Fibroblast of skin of right biceps (primary cell): ENCODE measurements at regions not wholly inside any gene's neighbourhood (a gene's known extent, or its start where the extent isn't known, plus 50 kb on each side); places are given as distances from the start of the nearest gene placed in this dataset.
A peak's percentile ranks its signal among the peaks of the same experiment; 100 is the strongest.
"Not testable (repeated sequence)": the region's sequence is repeated elsewhere in the genome, so short reads cannot be mapped to it uniquely, and the experiment has no call there.

Experiments
- DNase-seq: peaks from one replicate; pipeline ENCODE4 v3.0.0-alpha.2; 2013

DNA sequence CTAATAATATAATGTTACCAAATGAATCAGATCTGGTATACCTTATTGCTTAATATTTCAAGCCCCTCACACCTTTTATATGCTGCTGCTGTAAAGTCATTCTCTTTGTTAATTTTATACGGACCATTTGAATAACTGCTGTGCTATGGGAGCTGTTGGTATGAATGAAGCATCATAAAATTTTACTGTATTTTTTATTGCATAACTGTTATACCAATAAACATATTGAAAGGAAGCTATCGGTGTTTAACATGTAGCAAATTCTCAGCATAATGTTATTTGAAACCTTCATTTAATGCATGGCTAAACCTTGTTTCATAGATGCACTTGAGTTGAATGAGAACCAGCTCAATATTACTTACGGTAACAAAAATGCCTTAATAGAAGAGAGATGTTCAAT, 1040.3 kb downstream of the SOCS6 start:
- DNase-seq, result no peak

DNA sequence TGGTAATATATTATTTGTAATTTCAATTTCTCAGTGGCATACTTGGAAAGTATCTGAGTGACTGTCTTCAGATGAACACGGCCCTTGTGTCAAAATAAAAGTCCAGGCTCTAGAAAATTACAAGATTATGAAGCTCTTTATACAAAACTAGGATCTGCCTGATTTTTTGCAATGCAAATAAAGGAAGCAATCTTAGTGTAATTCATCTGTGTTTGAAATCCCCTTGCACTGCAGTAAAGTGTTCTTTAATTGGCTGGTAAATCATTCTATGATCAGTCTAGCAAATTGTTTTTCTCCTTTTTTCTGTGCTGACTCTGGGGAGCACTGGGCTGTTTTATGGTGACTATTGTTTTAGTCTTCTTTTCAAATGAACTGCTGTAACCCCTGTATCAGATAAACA, 1039.0 kb downstream of the SOCS6 start:
- DNase-seq, result no peak

DNA sequence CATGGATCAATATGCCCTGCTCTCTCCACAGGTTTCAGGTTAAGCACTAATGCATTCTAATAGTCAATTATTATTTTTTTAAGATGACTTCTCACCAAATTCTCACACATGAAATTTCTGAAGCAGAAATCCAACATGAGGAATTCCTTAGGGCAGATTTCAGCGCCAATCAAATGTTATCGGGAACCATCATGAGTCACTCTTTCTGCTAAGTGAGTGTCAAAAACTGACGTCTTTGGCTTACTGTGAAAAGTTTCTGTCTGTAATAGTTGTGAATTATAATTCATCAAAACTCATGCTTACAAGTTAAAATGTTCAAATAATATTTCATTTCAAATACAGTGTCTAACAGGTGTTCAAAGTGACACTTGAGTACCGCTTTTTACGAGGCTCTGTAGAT, 1038.6 kb downstream of the SOCS6 start:
- no peak for DNase-seq

GRCh38 chr18:71326826-71327225, 1038.0 kb downstream of the SOCS6 start:
- DNase-seq, result no peak

GRCh38 chr18:71324356-71324755, 1035.5 kb downstream of the SOCS6 start:
- DNase-seq, result no peak

DNA sequence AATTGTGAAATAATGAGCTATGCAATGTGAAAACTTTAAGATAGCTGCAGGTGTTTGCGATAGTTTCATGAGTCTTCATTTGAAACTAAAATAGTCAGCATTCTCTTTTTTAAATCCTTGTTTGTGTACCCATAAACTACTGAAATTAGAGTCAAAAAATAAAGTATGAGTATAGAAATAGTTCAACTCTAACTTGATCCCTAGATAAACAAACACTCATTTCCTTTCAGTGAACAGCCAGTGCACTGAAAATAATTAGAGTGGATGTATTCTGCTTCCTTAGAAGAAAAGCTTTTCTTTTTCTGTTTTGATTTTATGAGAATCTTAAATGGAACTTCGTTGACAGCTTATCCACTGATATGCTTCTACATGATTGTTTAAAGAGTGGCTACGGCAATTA, 1033.4 kb downstream of the SOCS6 start:
- no peak for DNase-seq

DNA sequence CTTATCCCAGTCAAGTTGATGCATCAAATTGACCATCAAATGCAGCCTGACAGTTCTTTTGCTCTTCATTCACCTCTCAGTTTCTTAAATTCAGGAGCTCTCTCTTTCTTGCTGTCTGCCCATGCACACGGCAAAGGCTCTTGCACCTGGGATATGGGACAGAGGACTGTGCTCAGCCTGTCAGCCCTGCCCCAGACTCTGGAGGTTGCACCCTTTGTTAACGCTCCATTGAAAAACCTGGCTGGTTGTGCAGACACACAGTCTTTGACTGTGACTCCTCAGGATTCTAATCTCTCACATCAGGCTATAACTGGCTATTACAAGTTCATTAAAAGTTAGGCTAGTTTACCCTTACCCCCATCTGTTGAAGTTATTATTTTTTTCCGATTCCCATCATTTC, 1032.5 kb downstream of the SOCS6 start:
- DNase-seq, result no peak

- DNase-seq, result no peak
Observed at GRCh38 chr18:71304856-71305255, 1016.0 kb downstream of the SOCS6 start.

DNA sequence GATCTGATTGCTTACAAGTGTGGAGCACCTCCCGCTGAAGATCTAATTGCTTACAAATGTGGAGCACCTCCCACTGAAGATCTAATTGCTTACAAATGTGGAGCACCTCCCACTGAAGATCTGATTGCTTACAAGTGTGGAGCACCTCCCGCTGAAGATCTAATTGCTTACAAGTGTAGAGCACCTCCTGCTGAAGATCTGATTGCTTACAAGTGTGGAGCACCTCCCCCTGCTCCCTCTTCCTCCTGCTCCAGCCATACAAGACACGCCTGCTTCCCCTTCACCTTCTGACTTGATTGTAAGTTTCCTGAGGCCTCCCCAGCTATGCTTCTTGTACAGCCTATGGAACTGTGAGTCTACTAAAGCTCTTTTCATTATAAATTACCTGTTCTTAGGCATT, 1014.9 kb downstream of the SOCS6 start:
- not testable (repeated sequence) for DNase-seq

DNA sequence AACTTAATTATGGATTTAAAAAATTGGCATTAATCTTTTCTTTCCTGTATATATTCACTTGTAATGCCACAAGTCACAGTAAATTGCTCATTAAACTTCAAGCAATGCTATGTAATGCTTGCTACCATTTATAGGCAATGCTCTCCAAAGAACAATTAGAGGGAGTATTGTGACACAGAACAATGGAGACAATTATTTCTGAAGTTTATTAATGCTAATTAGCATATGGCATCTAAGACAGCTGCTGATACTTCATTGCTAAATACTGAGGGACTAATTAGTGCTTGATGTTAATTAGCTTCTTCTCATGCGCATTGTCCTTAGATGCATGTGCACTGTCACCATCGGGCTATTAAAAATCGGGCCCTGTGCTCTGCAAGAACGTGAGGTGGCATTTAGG, 1012.8 kb downstream of the SOCS6 start:
- DNase-seq, result no peak

GRCh38 chr18:71294201-71294600, 1005.4 kb downstream of the SOCS6 start:
- DNase-seq, result not testable (repeated sequence)

GRCh38 chr18:71293322-71293721, 1004.5 kb downstream of the SOCS6 start:
- DNase-seq, result no peak

DNA sequence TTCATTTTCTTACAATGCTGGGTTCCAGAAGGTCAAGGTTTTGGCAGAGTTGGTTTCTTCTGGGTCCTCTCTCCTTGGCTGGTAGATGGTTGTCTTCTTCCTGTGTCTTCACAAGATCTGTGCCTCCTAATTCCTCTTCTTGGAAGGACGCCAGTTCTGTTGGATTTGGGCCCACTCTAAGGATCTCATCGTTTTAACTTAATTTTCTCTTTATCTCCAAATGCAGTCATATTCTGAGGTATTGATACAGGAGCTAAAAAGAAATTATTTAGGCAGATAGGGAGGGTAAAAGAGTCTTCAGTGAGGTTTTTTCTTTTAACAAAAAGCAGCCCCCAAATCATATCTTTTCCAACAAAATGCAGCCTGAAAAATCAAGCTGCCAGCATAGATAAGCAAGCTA, 998.4 kb downstream of the SOCS6 start:
- DNase-seq, result no peak

DNA sequence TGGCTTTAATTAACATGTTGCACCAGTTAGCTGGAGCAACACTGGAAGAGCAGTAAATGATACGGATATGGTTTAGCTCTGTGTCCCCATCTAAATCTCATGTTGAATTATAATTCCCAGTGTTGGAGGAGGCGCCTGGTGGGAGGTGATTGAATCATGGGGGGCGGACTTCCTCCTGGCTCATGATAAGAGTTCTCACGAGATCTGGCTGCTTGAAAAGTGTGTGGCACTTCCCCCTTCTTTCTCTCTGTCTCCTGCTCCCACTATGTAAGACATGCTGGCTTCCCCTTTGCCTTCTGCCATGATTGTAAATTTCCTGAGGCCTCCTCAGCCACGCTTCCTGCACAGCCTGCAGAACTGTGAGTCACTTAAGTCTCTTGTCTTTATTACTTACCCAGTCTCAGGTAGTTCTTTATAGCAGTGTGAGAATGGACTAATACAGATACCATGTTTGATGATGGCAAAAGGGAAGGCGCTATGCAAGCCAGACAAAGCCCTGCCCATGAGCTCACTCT, 963.6 kb downstream of the SOCS6 start:
- no peak for DNase-seq

DNA sequence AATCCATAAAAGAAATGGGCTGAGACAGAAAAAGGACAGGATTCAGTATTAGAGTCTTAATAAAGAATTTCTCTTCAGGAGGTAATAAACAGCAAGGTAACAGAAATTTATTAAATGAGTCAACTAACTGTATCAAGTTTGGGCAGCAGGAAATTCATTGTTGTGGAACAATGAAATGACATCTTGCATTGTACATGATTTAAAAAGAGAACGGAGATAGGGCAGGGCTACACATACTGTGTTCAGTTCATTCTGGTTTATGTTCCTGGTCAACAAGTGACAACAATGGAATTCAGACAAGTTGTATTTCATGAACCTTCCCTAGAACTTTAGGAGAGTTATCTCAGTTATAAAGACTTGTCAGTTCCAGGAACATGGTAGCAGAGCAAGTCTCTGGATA, 961.3 kb downstream of the SOCS6 start:
- no peak for DNase-seq

DNA sequence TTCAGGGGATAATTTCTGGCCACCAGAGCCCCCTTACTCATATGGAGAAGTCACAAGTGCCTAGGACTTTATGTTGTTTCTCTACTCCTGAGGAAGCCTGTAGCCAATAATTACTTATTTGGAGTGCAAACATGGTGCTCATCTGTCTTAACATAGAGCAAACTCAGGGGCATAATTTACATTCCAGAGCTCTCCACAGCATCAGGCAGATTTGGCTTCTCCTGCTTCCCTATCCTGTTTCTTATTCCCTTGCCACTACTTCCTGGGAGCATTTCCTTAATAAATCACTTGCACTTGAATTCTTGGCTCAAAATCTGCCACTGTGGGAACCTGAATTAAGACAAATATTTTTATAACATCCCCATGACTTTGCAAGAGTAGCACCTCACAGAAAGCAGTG, 960.9 kb downstream of the SOCS6 start:
- DNase-seq, result no peak

- DNase-seq, result no peak
Observed at GRCh38 chr18:71242981-71243380, 954.1 kb downstream of the SOCS6 start.

DNA sequence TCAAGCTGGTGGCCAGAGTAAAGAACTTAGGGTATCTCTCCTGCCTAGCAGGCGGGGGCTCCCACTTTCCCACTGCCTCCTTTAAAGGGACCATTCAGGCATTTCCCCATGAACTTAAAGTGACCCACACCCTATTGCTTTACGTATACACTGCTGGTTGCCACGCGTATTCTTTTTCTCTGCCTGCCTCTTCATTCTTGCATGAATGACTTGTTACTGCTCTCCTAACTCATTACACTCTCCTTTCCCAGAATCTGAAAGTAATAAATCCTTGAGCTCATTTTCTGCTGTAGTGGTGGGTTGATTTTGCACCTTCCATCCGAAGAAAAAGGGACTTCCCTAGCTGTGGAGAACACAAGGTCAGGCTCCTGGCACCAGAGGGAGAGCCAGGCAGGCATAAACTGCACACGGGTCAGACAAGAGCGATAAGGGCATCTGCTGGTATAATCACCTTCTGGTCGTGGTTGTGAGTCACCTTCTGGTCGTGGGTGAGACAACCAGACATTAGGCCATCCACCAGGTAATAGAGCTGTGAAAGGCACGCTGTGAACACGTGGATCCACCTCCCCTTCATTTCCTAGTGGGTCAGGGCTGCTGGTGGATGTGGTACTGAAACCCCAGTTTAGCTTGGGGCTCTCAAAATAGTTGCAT, 950.3 kb downstream of the SOCS6 start:
- no peak for DNase-seq

GRCh38 chr18:71237641-71238040, 948.8 kb downstream of the SOCS6 start:
- DNase-seq, result no peak

DNA sequence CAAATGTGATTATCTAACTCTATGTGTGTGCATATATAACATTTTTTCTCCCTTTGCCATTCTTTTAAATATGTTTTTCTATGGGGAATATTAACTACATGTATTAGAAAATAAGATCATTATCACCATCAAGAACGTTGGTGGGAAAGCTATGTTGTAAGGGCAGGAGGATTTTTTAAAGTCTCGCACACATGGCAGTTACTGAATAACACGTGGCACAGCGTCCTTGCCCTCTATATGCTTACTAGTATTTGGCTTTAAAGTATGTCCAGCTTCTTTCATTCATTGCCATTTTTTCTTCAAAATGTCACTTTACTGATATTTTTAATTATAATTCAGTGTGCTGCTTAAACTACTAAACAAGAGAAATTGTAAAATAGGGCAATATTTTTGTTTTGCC, 944.3 kb downstream of the SOCS6 start:
- DNase-seq, result no peak

GRCh38 chr18:71223486-71223885, 934.6 kb downstream of the SOCS6 start:
- DNase-seq, result no peak

DNA sequence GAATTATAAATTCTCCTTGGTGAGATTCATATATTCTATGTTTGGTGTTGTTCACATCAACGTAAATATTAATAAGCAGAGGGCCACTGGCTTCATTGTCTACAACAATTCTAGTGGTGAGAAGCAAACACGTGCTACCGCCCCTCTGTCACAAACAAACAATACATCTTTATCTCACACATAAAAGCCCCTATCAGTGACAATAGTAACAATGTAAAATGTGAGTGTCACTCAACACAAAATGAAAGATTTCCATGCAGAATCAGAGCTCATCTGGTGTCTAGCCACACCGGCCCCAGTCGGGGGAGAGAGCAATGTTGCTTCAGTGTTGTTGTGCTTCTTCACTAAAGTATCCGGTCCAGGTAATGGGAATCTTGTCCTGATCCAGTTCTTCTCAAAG, 932.6 kb downstream of the SOCS6 start:
- no peak for DNase-seq

GRCh38 chr18:71212739-71213138, 923.9 kb downstream of the SOCS6 start:
- DNase-seq, result not testable (repeated sequence)

DNA sequence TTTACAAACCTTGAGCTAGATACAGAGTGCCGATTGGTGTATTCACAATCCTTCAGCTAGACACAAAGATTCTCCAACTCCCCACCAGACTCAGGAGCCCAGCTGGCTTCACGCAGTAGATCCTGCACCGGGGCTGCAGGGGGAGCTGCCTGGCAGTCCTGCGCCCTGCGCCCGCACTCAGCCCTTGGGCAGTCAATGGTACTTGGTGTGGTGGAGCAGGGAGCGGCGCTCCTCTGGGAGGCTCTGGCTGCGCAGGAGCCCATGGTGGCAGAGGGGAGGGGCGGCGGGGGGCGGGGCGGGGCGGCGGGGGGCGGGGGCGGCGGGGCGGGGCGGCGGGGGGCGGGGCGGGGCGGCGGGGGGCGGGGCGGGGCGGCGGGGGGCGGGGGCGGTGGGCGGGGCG, 923.4 kb downstream of the SOCS6 start:
- no peak for DNase-seq

GRCh38 chr18:71209944-71210343, 921.1 kb downstream of the SOCS6 start:
- peak; percentile 4 for DNase-seq
